MM.1S (cell line): ENCODE measurements at regions not wholly inside any gene's neighbourhood (a gene's known extent, or its start where the extent isn't known, plus 50 kb on each side); places are given as distances from the start of the nearest gene placed in this dataset.

Source experiments
- EZH2 ChIP-seq: fragments of 300-600 bp; sonication (generic); optimal IDR thresholded peaks from 2 replicates; pipeline ENCODE3; 2017; ENCODE audit warnings: low read depth, mild to moderate bottlenecking, antibody characterized with exemption, low read length, mixed read lengths
- EZH2phosphoT487 ChIP-seq: fragments of 300-600 bp; sonication (generic); IDR thresholded peaks from 2 replicates; pipeline ENCODE4 v1.6.1; 2018; ENCODE audit warnings: antibody characterized with exemption, low read length
- TF ChIP-seq, protein P1 (sequence below): fragments of 300-600 bp; sonication (generic); IDR thresholded peaks from 2 replicates; pipeline ENCODE4 v1.5.1; 2016; ENCODE audit warnings: antibody characterized with exemption, low read length, mixed read lengths

DNA sequence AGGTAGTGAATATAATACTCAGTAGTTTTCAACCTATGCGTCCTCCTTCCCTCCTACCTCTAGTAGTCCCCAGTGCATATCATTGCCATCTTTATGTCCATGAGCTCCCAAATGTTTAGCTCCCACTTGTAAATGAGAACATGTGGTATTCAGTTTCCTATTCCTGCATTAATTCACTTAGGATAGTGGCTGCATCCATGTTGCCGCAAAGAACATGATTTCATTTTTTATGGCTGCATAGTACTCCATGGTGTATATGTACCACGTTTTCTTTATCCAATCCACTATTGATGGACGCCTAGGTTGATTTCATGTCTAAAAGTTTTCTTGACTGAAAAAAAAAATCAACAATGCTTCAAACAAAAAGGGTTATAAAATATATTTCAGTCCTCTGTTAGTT lies 303.4 kb upstream of the SGCG start:
- TF ChIP-seq, protein P1, sequence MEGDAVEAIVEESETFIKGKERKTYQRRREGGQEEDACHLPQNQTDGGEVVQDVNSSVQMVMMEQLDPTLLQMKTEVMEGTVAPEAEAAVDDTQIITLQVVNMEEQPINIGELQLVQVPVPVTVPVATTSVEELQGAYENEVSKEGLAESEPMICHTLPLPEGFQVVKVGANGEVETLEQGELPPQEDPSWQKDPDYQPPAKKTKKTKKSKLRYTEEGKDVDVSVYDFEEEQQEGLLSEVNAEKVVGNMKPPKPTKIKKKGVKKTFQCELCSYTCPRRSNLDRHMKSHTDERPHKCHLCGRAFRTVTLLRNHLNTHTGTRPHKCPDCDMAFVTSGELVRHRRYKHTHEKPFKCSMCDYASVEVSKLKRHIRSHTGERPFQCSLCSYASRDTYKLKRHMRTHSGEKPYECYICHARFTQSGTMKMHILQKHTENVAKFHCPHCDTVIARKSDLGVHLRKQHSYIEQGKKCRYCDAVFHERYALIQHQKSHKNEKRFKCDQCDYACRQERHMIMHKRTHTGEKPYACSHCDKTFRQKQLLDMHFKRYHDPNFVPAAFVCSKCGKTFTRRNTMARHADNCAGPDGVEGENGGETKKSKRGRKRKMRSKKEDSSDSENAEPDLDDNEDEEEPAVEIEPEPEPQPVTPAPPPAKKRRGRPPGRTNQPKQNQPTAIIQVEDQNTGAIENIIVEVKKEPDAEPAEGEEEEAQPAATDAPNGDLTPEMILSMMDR: no peak
- no peak for TF ChIP-seq EZH2phosphoT487
- TF ChIP-seq EZH2: no peak
